ENCODE measurements at regions not wholly inside any gene's neighbourhood (a gene's known extent, or its start where the extent isn't known, plus 50 kb on each side); places are given as distances from the start of the nearest gene placed in this dataset.

DNA sequence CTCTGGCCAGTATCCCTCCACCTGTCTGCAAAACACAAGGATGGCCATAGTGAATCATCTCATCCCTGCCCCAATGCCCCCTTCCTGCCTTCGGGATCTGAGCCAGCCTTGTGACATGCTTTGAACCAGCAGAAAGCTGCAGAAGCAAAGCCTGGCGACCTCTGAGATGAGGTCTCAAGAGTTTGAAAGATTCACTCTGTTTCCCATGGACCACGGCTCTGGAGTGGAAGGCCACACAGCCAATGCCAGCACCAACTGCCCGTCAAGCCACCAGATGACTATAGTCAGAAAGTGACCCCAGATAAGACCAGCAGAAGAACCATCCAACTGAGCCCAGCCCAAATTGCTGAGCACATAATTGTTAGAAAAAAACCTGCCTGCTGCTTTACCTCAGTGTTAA is 193.9 kb upstream of the PPP2R2D start:
- TF ChIP-seq, protein P1, sequence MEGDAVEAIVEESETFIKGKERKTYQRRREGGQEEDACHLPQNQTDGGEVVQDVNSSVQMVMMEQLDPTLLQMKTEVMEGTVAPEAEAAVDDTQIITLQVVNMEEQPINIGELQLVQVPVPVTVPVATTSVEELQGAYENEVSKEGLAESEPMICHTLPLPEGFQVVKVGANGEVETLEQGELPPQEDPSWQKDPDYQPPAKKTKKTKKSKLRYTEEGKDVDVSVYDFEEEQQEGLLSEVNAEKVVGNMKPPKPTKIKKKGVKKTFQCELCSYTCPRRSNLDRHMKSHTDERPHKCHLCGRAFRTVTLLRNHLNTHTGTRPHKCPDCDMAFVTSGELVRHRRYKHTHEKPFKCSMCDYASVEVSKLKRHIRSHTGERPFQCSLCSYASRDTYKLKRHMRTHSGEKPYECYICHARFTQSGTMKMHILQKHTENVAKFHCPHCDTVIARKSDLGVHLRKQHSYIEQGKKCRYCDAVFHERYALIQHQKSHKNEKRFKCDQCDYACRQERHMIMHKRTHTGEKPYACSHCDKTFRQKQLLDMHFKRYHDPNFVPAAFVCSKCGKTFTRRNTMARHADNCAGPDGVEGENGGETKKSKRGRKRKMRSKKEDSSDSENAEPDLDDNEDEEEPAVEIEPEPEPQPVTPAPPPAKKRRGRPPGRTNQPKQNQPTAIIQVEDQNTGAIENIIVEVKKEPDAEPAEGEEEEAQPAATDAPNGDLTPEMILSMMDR (IDR thresholded peaks at IDR 0.05; ENCODE audit: low read depth, low read length, poor library complexity, severe bottlenecking) = no peak
- no peak for TF ChIP-seq EZH2phosphoT487 (IDR thresholded peaks at IDR 0.05; ENCODE audit: borderline replicate concordance, low read length)
- no peaks in the 10 kb centered on the region for H3K4me1 ChIP-seq (ENCODE audit: control insufficient read depth, low read length)
- no peaks in the 10 kb centered on the region for H3K9me3 ChIP-seq (ENCODE audit: control insufficient read depth, insufficient read depth, low read length)
- no peak overlapping the region for H3K4me2 ChIP-seq (ENCODE audit: low read length)
- H4K20me1 ChIP-seq (ENCODE audit: control insufficient read depth, insufficient read depth, low read depth, low read length) = no peaks in the 10 kb centered on the region
- no peaks in the 10 kb centered on the region for H3K79me2 ChIP-seq (ENCODE audit: control insufficient read depth, low read length)
- H3F3A ChIP-seq (ENCODE audit: control insufficient read depth, insufficient read depth) = no peaks in the 10 kb centered on the region
- no peak overlapping the region for H3K4me3 ChIP-seq (ENCODE audit: low read length)
- no peak overlapping the region for H3K27ac ChIP-seq (ENCODE audit: low read depth, low read length)
- no peaks in the 10 kb centered on the region for H3K9me2 ChIP-seq (replicated peaks; ENCODE audit: control insufficient read depth, low read length)
- no peaks in the 10 kb centered on the region for H3K36me3 ChIP-seq (ENCODE audit: control insufficient read depth, low read length)
- no peaks in the 10 kb centered on the region for H3K27me3 ChIP-seq (ENCODE audit: control insufficient read depth, low read length)

DNA sequence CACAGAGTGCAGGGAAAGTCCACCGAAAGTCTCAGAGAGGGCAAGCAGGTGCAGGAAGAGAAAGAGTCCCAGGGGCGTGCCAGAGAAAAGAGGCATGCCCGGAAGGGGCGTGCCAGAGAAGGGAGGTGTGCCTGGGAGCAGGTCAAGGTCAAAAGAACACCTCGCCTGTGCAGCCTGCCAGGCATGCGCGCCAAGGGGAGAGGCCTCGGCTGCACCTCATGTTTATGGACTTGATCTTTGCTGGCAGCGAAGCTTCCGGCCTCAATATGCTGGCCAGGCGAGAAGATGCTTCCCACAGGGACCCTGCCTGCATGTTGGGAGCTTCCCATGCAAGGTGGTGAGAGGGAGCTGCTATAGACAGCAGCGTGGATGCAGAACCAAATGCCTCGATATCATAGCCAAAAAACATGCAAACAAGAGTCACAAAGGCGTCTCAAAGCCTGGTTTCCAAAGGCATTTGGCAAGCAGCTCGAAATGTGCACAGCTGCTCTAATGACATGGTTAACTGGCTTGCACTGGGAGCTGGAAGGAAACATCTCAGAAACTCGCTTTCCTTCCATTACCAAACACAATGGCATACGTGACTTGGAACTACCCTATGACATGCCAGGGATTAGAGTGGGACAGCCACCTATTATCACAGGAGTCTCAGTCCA is 192.5 kb upstream of the PPP2R2D start:
- no peak overlapping the region for H3K4me3 ChIP-seq (ENCODE audit: low read length)
- H3K27ac ChIP-seq (ENCODE audit: low read depth, low read length) = no peak overlapping the region
- no peaks in the 10 kb centered on the region for H3F3A ChIP-seq (ENCODE audit: control insufficient read depth, insufficient read depth)
- no peak for TF ChIP-seq EZH2phosphoT487 (IDR thresholded peaks at IDR 0.05; ENCODE audit: borderline replicate concordance, low read length)
- TF ChIP-seq, protein P1 (IDR thresholded peaks at IDR 0.05; ENCODE audit: low read depth, low read length, poor library complexity, severe bottlenecking) = no peak
- H3K9me3 ChIP-seq (ENCODE audit: control insufficient read depth, insufficient read depth, low read length) = no peaks in the 10 kb centered on the region
- H3K4me2 ChIP-seq (ENCODE audit: low read length) = no peak overlapping the region
- H4K20me1 ChIP-seq (ENCODE audit: control insufficient read depth, insufficient read depth, low read depth, low read length) = no peaks in the 10 kb centered on the region
- H3K36me3 ChIP-seq (ENCODE audit: control insufficient read depth, low read length) = no peaks in the 10 kb centered on the region
- no peaks in the 10 kb centered on the region for H3K4me1 ChIP-seq (ENCODE audit: control insufficient read depth, low read length)
- no peaks in the 10 kb centered on the region for H3K9me2 ChIP-seq (replicated peaks; ENCODE audit: control insufficient read depth, low read length)
- no peaks in the 10 kb centered on the region for H3K79me2 ChIP-seq (ENCODE audit: control insufficient read depth, low read length)
- no peaks in the 10 kb centered on the region for H3K27me3 ChIP-seq (ENCODE audit: control insufficient read depth, low read length)

DNA sequence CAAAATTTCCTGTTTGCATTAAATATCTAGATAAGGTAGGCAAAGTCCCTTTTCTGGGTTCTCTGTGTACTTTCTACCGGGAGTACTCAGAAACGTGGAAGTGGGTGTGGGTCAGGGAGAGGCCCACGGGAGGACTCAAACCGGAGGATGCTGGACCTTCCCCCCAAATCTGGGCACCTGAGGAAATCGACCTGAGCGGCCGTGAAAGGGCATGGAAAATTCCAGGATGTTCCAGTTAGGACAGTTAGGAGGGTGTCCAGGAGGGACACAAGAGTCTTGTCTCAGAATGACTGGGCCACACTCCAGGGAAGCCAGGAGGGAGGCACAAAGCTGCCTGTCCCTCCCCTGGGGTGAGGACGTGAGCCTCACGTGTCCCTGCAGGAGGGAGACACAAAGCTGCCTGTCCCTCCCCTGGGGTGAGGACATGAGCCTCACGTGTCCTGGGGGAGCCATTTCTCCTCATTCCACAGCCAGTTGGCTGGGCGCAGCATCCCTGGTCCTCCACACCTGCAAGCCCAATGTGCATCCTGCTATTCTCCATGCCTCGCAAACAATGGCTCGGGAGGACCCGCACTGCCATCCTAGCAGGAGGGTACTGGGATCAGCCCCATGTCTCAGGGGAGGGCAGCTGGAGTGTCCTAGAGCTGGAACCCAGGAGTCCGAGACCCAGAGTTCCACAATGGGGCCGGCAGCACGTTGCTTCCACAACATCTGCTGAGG is 190.5 kb upstream of the PPP2R2D start:
- Histone ChIP-seq H3K4me1 (ENCODE audit: control insufficient read depth, low read length) (no peaks in the 10 kb centered on the region), H3K79me2 (ENCODE audit: control insufficient read depth, low read length) (no peaks in the 10 kb centered on the region), H4K20me1 (ENCODE audit: control insufficient read depth, insufficient read depth, low read depth, low read length) (no peaks in the 10 kb centered on the region), H3K36me3 (ENCODE audit: control insufficient read depth, low read length) (no peaks in the 10 kb centered on the region), H3K9me3 (ENCODE audit: control insufficient read depth, insufficient read depth, low read length) (no peaks in the 10 kb centered on the region), H3K27ac (ENCODE audit: low read depth, low read length) (no peak overlapping the region), H3K27me3 (ENCODE audit: control insufficient read depth, low read length) (no peaks in the 10 kb centered on the region), H3F3A (ENCODE audit: control insufficient read depth, insufficient read depth) (no peaks in the 10 kb centered on the region), H3K9me2 (replicated peaks; ENCODE audit: control insufficient read depth, low read length) (no peaks in the 10 kb centered on the region), H3K4me2 (ENCODE audit: low read length) (no peak overlapping the region), H3K4me3 (ENCODE audit: low read length) (no peak overlapping the region)
- TF ChIP-seq, protein P1 (IDR thresholded peaks at IDR 0.05; ENCODE audit: low read depth, low read length, poor library complexity, severe bottlenecking) = no peak
- no peak for TF ChIP-seq EZH2phosphoT487 (IDR thresholded peaks at IDR 0.05; ENCODE audit: borderline replicate concordance, low read length)

Measured in DOHH2 (cell line).